ENCODE measurements at regions not wholly inside any gene's neighbourhood (a gene's known extent, or its start where the extent isn't known, plus 50 kb on each side); places are given as distances from the start of the nearest gene placed in this dataset.
"Not testable (repeated sequence)": the region's sequence is repeated elsewhere in the genome, so short reads cannot be mapped to it uniquely, and the experiment has no call there.

DNA sequence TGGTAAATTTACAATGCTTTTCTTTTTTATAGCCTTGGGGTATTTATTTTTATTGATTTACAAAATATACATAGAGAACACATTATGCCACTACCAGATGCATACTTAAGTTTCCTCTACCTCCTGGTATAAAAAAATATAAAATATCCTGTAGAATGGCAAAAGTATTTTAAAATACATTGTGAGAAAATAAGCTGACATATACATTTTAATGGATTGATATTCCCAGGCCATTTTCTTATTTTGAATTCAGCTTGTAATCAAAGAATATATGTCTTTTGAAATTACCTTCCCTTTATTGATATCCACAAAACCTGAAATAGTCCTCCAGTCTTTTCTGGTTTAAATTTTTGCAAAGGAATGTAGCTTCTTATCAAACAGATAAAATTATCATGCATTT, 923.9 kb downstream of the CDH18 start:
- DNase-seq (ENCODE audit: low read depth): no peak

GRCh38 chr5:19067741-19068140, 920.3 kb downstream of the CDH18 start:
- no peak for DNase-seq (ENCODE audit: low read depth)

GRCh38 chr5:19098434-19098833, 889.6 kb downstream of the CDH18 start:
- DNase-seq (ENCODE audit: low read depth): no peak

- no peak for DNase-seq (ENCODE audit: low read depth)
These were observed 888.8 kb downstream of the CDH18 start for GRCh38 chr5:19099195-19099594.

GRCh38 chr5:19104948-19105347, 883.1 kb downstream of the CDH18 start:
- DNase-seq (ENCODE audit: low read depth): no peak

GRCh38 chr5:19122923-19123322, 865.1 kb downstream of the CDH18 start:
- no peak for DNase-seq (ENCODE audit: low read depth)

DNA sequence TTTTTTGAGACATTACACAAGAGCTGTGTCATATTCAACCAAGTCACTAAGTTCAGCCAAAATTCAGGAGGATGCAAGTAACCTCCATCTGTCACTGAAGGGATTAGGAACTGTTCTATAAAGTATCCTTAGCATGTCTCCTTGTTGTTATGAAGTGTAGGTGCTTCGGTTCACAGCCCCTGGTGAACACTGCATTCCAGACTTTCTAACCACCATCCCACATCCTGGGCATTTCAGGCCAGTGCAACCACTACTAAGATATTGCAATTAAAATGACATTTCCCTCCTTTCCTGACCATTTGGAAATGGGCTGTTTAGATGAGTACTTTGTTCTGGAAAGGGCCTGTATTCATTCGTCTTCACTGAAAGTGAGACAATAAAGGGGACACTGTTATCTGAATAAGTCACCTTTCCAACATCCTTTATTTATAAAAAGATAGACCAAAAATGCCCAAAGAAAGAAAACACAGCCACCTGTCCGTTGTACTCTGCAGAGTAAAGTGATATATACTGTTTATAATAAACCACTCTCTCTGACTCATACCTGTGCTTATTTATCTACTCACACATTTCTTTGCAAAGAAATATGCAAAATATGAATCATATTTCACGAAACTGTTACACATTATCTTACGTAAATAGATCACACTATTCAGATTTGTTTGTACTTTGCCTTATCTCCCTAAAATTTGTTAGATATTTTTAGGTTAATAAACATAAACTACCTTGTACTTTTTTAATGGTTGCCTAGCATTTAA, 861.9 kb downstream of the CDH18 start:
- no peak for DNase-seq (ENCODE audit: low read depth)

- no peak for DNase-seq (ENCODE audit: low read depth)
These were observed 847.7 kb downstream of the CDH18 start for GRCh38 chr5:19140276-19140675.

- not testable (repeated sequence) for DNase-seq (ENCODE audit: low read depth)
These were observed 846.0 kb downstream of the CDH18 start for GRCh38 chr5:19141937-19142524.

GRCh38 chr5:19142713-19143414, 845.1 kb downstream of the CDH18 start:
- not testable (repeated sequence) for DNase-seq (ENCODE audit: low read depth)

DNA sequence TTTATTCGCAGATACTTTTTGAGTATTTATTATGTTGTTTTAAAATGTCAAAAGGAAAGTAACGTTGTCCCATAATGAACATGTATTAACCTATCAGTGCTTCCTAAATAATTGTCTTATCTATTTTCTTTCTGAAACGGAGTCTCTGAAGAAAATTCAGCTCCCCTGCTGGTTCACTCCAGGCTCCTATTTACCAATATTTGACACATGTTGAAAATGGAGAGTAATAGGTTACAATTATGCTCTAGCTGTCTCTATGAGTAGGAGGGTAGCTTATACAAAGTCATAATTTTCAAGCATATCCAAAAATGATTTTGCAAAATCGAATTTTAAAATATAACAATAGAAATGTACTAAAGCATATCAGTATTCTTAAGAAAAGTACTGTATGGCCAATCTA, 844.1 kb downstream of the CDH18 start:
- no peak for DNase-seq (ENCODE audit: low read depth)

GRCh38 chr5:19169426-19169825, 818.6 kb downstream of the CDH18 start:
- DNase-seq (ENCODE audit: low read depth): no peak

- DNase-seq (ENCODE audit: low read depth): no peak
These were observed 815.0 kb downstream of the CDH18 start for GRCh38 chr5:19172926-19173470.

DNA sequence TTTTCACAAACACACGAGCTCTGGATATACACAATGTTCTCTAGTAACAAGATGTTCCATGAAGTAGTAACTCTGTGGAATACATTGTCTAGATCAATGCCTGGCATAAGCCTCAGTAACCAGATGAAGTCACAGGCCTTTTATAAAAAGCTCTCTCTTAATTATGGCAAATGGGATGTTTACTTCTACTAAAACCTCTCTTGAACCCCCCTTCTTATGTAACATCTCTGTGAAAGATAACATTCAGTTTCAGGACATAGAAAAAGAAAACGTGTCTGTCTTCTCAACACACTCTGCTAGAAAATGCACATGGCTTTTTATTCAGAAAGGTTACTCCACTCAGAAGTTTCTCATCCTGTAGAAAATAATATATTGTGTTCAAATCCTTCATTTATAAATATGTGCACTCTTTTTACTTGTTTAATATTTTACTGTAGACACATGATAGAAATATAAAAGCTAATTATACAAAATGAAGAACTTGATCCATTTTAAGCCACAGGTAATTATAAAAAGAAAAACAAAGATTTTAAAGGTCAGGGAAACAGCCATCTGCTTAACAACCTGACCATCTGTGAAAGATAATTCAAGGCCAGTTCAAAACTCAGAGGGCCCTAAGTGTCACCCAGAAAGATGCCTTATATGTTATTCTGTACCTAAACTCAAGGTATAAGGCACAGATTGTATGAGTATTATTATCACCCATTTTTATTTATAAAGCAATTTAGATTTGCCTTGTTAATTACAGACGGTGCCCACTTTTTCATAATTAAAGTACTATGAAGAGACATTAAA, 812.0 kb downstream of the CDH18 start:
- no peak for DNase-seq (ENCODE audit: low read depth)

DNA sequence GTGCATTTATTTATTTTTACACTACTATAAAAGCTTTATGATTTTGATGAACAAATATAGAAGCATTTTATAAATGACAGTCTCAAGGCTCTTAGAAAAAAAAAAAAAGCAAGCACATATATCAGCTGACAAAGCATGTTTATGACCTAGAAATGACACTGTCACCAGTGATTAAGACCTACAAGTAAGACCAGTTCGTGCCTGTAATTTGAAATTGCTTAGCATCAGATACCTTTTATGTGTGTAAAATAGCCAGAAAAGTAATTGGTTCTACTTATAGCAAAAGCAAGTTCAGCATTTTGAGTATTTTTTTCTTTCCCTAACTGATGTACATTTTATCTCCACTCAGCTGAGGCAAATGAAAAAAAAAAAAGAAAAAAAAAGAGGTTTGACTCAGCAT, 808.4 kb downstream of the CDH18 start:
- no peak for DNase-seq (ENCODE audit: low read depth)

DNA sequence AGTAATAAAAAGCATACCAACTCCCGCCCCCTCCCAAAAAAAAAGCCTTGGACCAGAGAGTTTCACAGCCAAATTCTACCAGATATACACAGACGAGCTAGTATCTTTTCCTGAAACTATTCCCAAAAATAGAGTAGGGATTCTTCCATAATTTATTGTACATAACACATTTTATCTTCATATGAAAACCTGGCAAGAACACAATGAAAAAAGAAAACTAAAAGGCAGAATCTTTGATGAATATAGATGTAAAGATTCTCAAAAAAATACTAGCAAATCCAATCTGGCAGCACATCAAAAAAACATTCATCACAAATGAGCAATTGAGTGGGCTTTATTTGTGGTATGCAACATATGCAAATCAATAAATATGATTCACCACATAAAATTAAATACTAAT, 798.8 kb downstream of the CDH18 start:
- no peak for DNase-seq (ENCODE audit: low read depth)

GRCh38 chr5:19193631-19194030, 794.4 kb downstream of the CDH18 start:
- DNase-seq (ENCODE audit: low read depth): no peak

DNA sequence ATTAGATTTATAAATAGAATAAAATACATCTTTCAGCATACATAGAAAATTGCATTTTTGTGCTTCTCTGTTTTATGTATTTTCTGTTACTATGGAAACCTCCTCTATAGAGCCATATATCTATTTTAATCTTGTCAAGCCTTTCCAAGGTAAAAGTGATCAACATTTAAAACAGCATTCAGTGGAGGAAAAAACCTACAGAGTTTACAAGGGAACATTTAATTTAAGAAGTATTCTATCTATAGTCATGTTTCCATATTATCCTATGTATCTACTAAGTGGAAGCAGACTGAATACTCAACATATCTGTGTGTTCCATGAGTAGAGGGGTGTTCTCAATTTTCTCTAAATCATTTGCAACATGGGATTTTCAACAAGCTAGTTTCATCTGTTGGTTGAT, 791.4 kb downstream of the CDH18 start:
- no peak for DNase-seq (ENCODE audit: low read depth)

DNA sequence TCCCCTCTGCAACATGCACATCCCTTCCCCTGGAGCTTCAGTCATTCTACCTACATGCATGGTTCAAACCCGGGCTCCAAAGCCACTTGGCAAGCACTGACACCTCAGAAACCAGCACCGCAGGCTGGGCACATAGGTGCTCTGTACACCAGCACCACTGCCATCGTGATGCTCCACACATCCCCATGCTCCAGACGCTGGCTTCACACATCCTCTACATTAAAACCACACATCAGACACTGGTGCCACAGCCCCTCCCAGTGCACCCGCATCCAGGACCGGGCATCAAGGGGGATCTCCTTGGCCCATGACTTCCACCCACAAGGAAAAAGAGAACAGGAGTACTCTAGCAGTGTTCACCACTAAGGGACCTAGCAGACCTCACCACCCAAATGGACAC, 787.7 kb downstream of the CDH18 start:
- no peak for DNase-seq (ENCODE audit: low read depth)

DNA sequence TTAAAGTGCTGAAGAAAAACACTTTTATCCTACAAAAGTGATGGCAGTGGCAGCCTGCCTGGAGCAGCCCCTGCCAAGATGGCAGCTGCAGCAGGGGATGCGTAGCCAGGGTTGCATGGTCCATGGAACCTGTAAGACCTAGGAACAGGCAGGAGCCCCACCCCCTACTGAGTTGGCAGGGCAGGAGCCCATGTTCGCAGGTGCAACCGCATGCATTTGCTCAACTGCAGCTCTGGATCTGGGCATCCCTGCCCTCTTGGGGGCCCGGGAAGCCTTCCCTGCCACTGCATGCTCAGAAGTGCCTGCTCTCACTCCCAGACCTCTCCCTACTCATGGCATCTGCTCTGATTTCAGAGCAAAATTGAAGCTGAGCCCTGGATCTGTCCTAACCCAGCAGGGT, 779.6 kb downstream of the CDH18 start:
- DNase-seq (ENCODE audit: low read depth): no peak

DNA sequence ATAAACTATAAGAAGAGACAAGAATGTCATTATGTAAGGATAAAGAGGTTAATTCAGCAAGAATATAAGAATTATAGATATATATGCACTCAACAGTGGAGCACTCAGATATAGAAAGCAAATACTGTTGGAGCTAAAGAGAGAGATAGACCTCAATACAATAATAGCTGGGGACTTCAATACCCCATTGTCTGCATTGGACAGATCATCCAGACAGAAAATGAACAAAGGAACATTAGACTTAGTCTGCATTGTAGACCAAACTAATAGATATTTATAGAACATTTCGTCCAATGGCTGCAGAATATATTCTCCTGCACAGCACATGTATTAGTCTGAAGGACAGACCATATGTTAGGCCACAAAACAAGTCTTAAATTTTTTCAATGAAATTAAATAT, 777.1 kb downstream of the CDH18 start:
- no peak for DNase-seq (ENCODE audit: low read depth)

- no peak for DNase-seq (ENCODE audit: low read depth)
These were observed 758.7 kb downstream of the CDH18 start for GRCh38 chr5:19229179-19229835.
